SK-N-SH (cell line): ENCODE measurements at regions not wholly inside any gene's neighbourhood (a gene's known extent, or its start where the extent isn't known, plus 50 kb on each side); places are given as distances from the start of the nearest gene placed in this dataset.

Experiments
- CTCF ChIA-PET: fragments of 300-600, 350-600 bp; formaldehyde crosslinking; extraction: SDS; loops from one replicate; lab custom pipeline; 2021; lab: Yijun Ruan, JAX
- POLR2A ChIA-PET: fragments of 350-600 bp; sonication (Branson Sonifier 250); formaldehyde crosslinking; extraction: SDS; loops from one replicate; lab custom pipeline; 2020; ENCODE audit warnings: antibody characterized with exemption, inconsistent platforms; lab: Yijun Ruan, JAX
- DNase-seq: peaks from one replicate; pipeline ENCODE4 v3.0.0; 2012
- H2AFZ ChIP-seq: fragments of 200-600 bp; sonication (generic); 2 replicates; pipeline ENCODE4 v1.8.1; 2016; ENCODE audit warnings: antibody characterized with exemption, mild to moderate bottlenecking, low read depth
- H3F3A ChIP-seq: fragments of 200-600 bp; sonication (generic); replicated peaks from 2 replicates; pipeline ENCODE3; 2016; ENCODE audit warnings: antibody characterized with exemption, mild to moderate bottlenecking; ENCODE audit not compliant: insufficient read depth
- H3K27ac ChIP-seq, 2 experiments: fragments of 200-500 bp in 1 of 2; fragments of 200-600 bp in 1 of 2; sonication (Bioruptor generic) in 1 of 2; sonication (generic), shearing (Covaris generic) in 1 of 2; 2 replicates each; pipeline versions ENCODE4 v1.5.1 to v1.6.1; 2014 to 2016; ENCODE audit warnings: low read depth in 2 of 2, inconsistent platforms in 1 of 2, low read length in 1 of 2, mild to moderate bottlenecking in 1 of 2, mixed read lengths in 1 of 2
- H3K27me3 ChIP-seq: fragments of 200-600 bp; sonication (generic), shearing (Covaris generic); 2 replicates; pipeline ENCODE4 v1.6.1; 2016; ENCODE audit warnings: mixed run types; ENCODE audit not compliant: insufficient read depth
- H3K36me3 ChIP-seq, 2 experiments: fragments of 200-500 bp in 1 of 2; fragments of 200-600 bp in 1 of 2; sonication (Bioruptor generic) in 1 of 2; sonication (generic) in 1 of 2; replicated peaks in 1 of 2; 2 replicates each; pipeline versions ENCODE3 to v1.5.1; 2014 to 2016; ENCODE audit warnings: low read length in 1 of 2, mild to moderate bottlenecking in 1 of 2; ENCODE audit not compliant: insufficient read depth in 2 of 2, control insufficient read depth in 1 of 2
- H3K4me1 ChIP-seq, 2 experiments: fragments of 200-500 bp in 1 of 2; fragments of 200-600 bp in 1 of 2; sonication (Bioruptor generic) in 1 of 2; sonication (generic), shearing (Covaris generic) in 1 of 2; 2 replicates each; pipeline versions ENCODE4 v1.5.1 to v1.6.1; 2014 to 2016; ENCODE audit warnings: low read depth in 1 of 2, low read length in 1 of 2, mixed run types in 1 of 2; ENCODE audit not compliant: insufficient read depth in 2 of 2, control insufficient read depth in 1 of 2
- H3K4me2 ChIP-seq: fragments of 200-600 bp; sonication (generic), shearing (Covaris generic); 2 replicates; pipeline ENCODE4 v1.6.1; 2017; ENCODE audit warnings: mixed run types
- H3K4me3 ChIP-seq, 2 experiments: fragments of 200-500 bp in 1 of 2; fragments of 200-600 bp in 1 of 2; sonication (Bioruptor generic) in 1 of 2; sonication (generic), shearing (Covaris generic) in 1 of 2; 2 replicates each; pipeline versions ENCODE4 v1.5.1 to v1.8.1; 2014 to 2016; ENCODE audit warnings: low read depth in 2 of 2, inconsistent platforms in 1 of 2, low read length in 1 of 2, mild to moderate bottlenecking in 1 of 2, mixed read lengths in 1 of 2, moderate library complexity in 1 of 2
- H3K79me2 ChIP-seq: fragments of 200-600 bp; sonication (generic); 2 replicates; pipeline ENCODE4 v1.8.1; 2017; ENCODE audit warnings: mild to moderate bottlenecking; ENCODE audit not compliant: insufficient read depth
- H3K9ac ChIP-seq: fragments of 200-600 bp; sonication (generic); 2 replicates; pipeline ENCODE4 v1.6.1; 2017; ENCODE audit warnings: mixed run types
- H3K9me2 ChIP-seq: fragments of 200-600 bp; sonication (generic); 2 replicates; pipeline ENCODE4 v1.6.1; 2017; ENCODE audit warnings: mixed run types
- H3K9me3 ChIP-seq: fragments of 200-600 bp; sonication (generic); 2 replicates; pipeline ENCODE4 v1.6.1; 2017; ENCODE audit warnings: mixed run types, mild to moderate bottlenecking, moderate library complexity
- H4K20me1 ChIP-seq: fragments of 200-600 bp; sonication (generic); 2 replicates; pipeline ENCODE4 v1.6.1; 2017; ENCODE audit warnings: mild to moderate bottlenecking, mixed run types; ENCODE audit not compliant: insufficient read depth
- CHD2 ChIP-seq: fragments of 150-350 bp; IDR thresholded peaks from 2 replicates; pipeline ENCODE4 v1.6.1; 2018; ENCODE audit warnings: low read length; ENCODE audit not compliant: partially characterized antibody
- EZH2phosphoT487 ChIP-seq: fragments of 200-600 bp; sonication (generic); IDR thresholded peaks from 2 replicates; pipeline ENCODE4 v1.6.1; 2017; ENCODE audit warnings: low read depth, mixed run types, mild to moderate bottlenecking, antibody characterized with exemption, moderate library complexity, borderline replicate concordance
- FOXJ3 ChIP-seq: sonication (generic); formaldehyde crosslinking; IDR thresholded peaks from 2 replicates; pipeline ENCODE4 v1.5.1; 2020; ENCODE audit warnings: mild to moderate bottlenecking, missing genetic modification reagents
- FOXM1 ChIP-seq: IDR thresholded peaks from 2 replicates; pipeline ENCODE4 v1.4.0; 2012; ENCODE audit warnings: low read depth, mild to moderate bottlenecking
- POLR2AphosphoS5 ChIP-seq: IDR thresholded peaks from 2 replicates; pipeline ENCODE4 v1.6.1; 2012; ENCODE audit warnings: low read depth, low read length
- REST ChIP-seq: IDR thresholded peaks from 2 replicates; pipeline ENCODE4 v1.6.1; 2012; ENCODE audit warnings: mild to moderate bottlenecking, low read depth, low read length, moderate library complexity
- RFX5 ChIP-seq: IDR thresholded peaks from 2 replicates; pipeline ENCODE4 v1.6.1; 2012; ENCODE audit warnings: mild to moderate bottlenecking, improper control_type of control experiment, low read length
- RXRA ChIP-seq: IDR thresholded peaks from 2 replicates; pipeline ENCODE4 v1.4.0; 2012; ENCODE audit warnings: low read depth, mild to moderate bottlenecking, borderline replicate concordance
- USF2 ChIP-seq: fragments of 150-350 bp; IDR thresholded peaks from 2 replicates; pipeline ENCODE4 v1.6.1; 2017; ENCODE audit warnings: antibody characterized with exemption, low read length, low read depth, borderline replicate concordance
- WGBS: methylation state at CpG from one replicate; pipeline ENCODE4 v1.1.6; 2017; ENCODE audit warnings: low lambda C conversion rate; 5-methylcytosine and 5-hydroxymethylcytosine counted together

GRCh38 chr13:64791373-64791772 is 2438.8 kb downstream of the PCDH9 start:
- H4K20me1 ChIP-seq, result no peaks in the 10 kb centered on the region
- no peak overlapping the region for H3K4me2 ChIP-seq
- CTCF ChIA-PET, result interaction anchor here (0.6 kb wide), 1 partner anchor 12 kb away, joined by 5 read pairs; no protein-coding TSS in a partner anchor
- POLR2A ChIA-PET, result no interaction called here
- 89% methylated on average over 4 of the region's 4 CpGs for WGBS
- H3K4me1 ChIP-seq, result no peaks in the 10 kb centered on the region
- DNase-seq, result no peak
- TF ChIP-seq USF2, result no peak
- TF ChIP-seq POLR2AphosphoS5, result no peak
- no peak for TF ChIP-seq RFX5
- no peak for TF ChIP-seq RXRA
- TF ChIP-seq FOXJ3, result no peak
- no peaks in the 10 kb centered on the region for H3F3A ChIP-seq
- H2AFZ ChIP-seq, result no peak overlapping the region
- no peak overlapping the region for H3K4me3 ChIP-seq
- H3K27ac ChIP-seq, result no peak overlapping the region
- no peaks in the 10 kb centered on the region for H3K79me2 ChIP-seq
- H3K27me3 ChIP-seq, result no peaks in the 10 kb centered on the region
- no peaks in the 10 kb centered on the region for H3K36me3 ChIP-seq
- H3K9me3 ChIP-seq, result no peaks in the 10 kb centered on the region
- H3K9me2 ChIP-seq, result no peaks in the 10 kb centered on the region
- no peak overlapping the region for H3K9ac ChIP-seq

GRCh38 chr13:64782466-64782865 is 2447.7 kb downstream of the PCDH9 start:
- 61% methylated on average over 4 of the region's 4 CpGs for WGBS
- Histone ChIP-seq H3K4me2 (no peak overlapping the region), H3K9me2 (no peaks in the 10 kb centered on the region; the same call in 1 of the 2 replicates), H3K4me3 (no peak overlapping the region), H2AFZ (no peak overlapping the region), H3F3A (no peaks in the 10 kb centered on the region), H3K27me3 (no peaks in the 10 kb centered on the region), H3K4me1 (no peaks in the 10 kb centered on the region; a peak in 1 of 4 replicates), H3K9me3 (no peaks in the 10 kb centered on the region), H3K9ac (no peak overlapping the region), H3K79me2 (no peaks in the 10 kb centered on the region), H3K27ac (no peak overlapping the region), H4K20me1 (no peaks in the 10 kb centered on the region), H3K36me3 (no peaks in the 10 kb centered on the region)
- TF ChIP-seq FOXM1, result no peak
- TF ChIP-seq USF2, result no peak
- TF ChIP-seq REST, result no peak
- TF ChIP-seq EZH2phosphoT487, result no peak
- no peak for TF ChIP-seq CHD2
- ChIA-PET POLR2A (no interaction called here), CTCF (no interaction called here)
- no peak for DNase-seq
